ENCODE measurements at regions not wholly inside any gene's neighbourhood (a gene's known extent, or its start where the extent isn't known, plus 50 kb on each side); places are given as distances from the start of the nearest gene placed in this dataset.

DNA sequence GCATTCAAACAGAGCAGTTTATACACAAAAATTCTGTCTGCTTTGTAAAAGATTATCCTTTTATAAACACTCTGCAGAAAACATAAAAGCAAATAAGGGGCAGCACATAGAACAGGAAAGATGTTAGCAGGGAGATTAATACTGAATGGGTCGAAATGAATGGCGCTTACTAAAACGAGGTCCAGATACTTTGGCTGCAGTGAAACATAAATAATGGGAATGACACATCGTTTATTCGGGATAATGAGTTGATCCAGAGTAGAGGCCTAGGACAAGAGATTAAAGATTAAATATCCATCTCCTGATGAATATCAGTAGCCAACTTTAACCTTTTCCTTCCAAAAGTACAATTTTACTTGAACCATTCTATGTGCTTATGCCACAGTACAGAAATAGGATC lies 54.4 kb upstream of the PROX1 start:
- TF ChIP-seq ZNF274 (IDR thresholded peaks at IDR 0.05; ENCODE audit: low read depth, low read length) (no peak), SUZ12 (IDR thresholded peaks at IDR 0.05; ENCODE audit: extremely low read depth, insufficient read depth, insufficient read length) (no peak)
